Adrenal gland (tissue), 5 donors: ENCODE measurements at regions not wholly inside any gene's neighbourhood (a gene's known extent, or its start where the extent isn't known, plus 50 kb on each side); places are given as distances from the start of the nearest gene placed in this dataset.

Source experiments
- POLR2A ChIP-seq, 2 donors: fragments of 450-650 bp; IDR thresholded peaks; one replicate each; pipeline ENCODE4 v1.6.1; 2017; ENCODE audit warnings: antibody characterized with exemption in 2 of 2, mild to moderate bottlenecking in 2 of 2, moderate library complexity in 1 of 2
- TF ChIP-seq, protein P1 (sequence below), 6 experiments: fragments of 450-650 bp in 4 of 6; fragments of 200-600 bp in 2 of 6; sonication (generic) in 1 of 6; IDR thresholded peaks; 1 replicate in 5 of 6; 2 replicates in 1 of 6; pipeline versions ENCODE4 v1.5.1 to v1.8.0; 2016 to 2021; ENCODE audit warnings: antibody characterized with exemption in 6 of 6, mild to moderate bottlenecking in 2 of 6, moderate library complexity in 1 of 6
- donor health status: DM: no; HTN: no; CAD: no.

DNA sequence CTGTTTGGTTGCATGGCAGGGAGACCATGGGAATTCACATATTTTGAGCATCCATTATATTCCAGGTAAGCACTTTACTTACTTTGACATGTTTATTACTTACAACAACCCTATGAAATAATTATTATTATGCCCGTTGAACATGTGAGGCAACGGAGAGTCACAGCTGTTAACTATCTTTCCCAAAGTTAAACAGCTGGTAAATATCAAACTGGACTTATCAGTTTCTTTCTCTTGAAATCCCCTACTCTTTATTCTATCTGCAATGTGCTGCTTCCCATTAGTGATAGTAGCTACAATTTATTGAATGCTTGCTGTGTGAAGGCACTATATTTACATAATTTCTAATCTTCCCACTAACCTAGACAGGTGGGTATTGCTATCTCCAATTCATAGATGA is 847.7 kb upstream of the MAP3K7 start:
- TF ChIP-seq, protein P1, sequence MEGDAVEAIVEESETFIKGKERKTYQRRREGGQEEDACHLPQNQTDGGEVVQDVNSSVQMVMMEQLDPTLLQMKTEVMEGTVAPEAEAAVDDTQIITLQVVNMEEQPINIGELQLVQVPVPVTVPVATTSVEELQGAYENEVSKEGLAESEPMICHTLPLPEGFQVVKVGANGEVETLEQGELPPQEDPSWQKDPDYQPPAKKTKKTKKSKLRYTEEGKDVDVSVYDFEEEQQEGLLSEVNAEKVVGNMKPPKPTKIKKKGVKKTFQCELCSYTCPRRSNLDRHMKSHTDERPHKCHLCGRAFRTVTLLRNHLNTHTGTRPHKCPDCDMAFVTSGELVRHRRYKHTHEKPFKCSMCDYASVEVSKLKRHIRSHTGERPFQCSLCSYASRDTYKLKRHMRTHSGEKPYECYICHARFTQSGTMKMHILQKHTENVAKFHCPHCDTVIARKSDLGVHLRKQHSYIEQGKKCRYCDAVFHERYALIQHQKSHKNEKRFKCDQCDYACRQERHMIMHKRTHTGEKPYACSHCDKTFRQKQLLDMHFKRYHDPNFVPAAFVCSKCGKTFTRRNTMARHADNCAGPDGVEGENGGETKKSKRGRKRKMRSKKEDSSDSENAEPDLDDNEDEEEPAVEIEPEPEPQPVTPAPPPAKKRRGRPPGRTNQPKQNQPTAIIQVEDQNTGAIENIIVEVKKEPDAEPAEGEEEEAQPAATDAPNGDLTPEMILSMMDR (IDR thresholded peaks at IDR 0.05), result no peak
- no peak for TF ChIP-seq POLR2A (IDR thresholded peaks at IDR 0.05)
